ENCODE measurements at regions not wholly inside any gene's neighbourhood (a gene's known extent, or its start where the extent isn't known, plus 50 kb on each side); places are given as distances from the start of the nearest gene placed in this dataset.
A peak's percentile ranks its signal among the peaks of the same experiment; 100 is the strongest.

DNA sequence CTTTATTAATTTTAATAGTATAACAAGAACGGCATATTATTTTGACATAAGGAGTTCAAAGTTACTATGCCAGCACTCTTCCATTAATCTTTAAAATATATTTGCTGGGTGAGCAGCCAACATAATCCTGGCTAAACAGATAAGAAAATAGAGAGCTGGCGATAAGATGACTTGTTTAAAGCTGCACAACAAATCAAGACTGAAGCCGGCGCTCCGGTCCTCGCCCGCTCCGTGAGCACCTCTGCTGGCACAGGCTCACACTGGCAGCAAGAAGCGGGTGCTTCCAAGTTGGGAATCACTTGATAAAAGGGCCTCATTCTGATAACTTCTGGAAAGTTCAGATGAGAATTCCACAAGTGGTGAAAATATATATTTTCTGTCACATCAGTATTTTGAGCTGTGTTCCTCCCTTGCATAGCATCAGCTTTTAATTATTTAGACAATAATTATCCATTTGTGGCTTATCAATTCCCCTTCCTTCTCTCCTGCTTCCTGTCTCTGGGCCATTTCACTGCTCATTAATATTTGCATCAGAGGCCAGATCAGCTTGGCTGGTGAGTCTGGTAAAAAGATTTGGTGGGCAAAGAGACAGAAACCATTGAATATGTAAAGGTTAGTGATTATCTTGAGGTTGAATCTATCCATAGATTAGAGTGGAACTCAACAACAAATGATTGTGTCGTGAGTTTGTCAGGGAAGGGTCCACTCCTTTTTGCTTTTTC lies 205.3 kb downstream of the MZT1 start:
- DNase-seq = peak in 1 of 3 donors; percentile 24
- no peak overlapping the region for H3K4me3 ChIP-seq
- H3K36me3 ChIP-seq (ENCODE audit: low read depth) = no peaks in the 10 kb centered on the region
- H3K9me3 ChIP-seq = no peaks in the 10 kb centered on the region
- ATAC-seq = no peak
- H3K4me1 ChIP-seq (ENCODE audit: low read depth) = no peaks in the 10 kb centered on the region
- intact Hi-C loops (cut with DNase I, micrococcal nuclease) = no loop called here
- no peak for TF ChIP-seq CTCF (IDR thresholded peaks at IDR 0.05)

DNA sequence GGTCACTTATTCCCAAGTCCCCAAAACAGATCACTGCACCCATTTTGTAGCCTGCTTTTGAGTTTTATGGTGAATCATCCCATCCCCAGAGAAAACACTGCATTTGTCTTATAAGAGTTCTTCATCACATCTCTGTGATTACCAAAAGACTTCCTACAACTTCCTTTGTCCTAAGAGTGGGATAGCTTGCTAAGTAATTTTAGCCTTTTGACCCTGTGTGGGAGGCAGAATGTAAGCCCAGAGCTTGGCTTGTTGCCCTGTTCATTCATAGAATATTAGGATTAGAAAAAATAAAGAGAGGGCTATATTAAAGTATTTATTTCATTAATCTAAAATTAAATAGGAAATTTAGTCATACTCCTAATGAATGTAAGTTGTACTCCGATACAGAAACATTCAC lies 213.3 kb downstream of the MZT1 start:
- ATAC-seq = no peak
- Histone ChIP-seq H3K9me3 (no peaks in the 10 kb centered on the region), H3K4me3 (no peak overlapping the region), H3K4me1 (ENCODE audit: low read depth) (no peaks in the 10 kb centered on the region), H3K36me3 (ENCODE audit: low read depth) (no peaks in the 10 kb centered on the region)
- DNase-seq = no peak
- TF ChIP-seq CTCF (IDR thresholded peaks at IDR 0.05) = no peak
- intact Hi-C loops (cut with DNase I, micrococcal nuclease) = no loop called here

DNA sequence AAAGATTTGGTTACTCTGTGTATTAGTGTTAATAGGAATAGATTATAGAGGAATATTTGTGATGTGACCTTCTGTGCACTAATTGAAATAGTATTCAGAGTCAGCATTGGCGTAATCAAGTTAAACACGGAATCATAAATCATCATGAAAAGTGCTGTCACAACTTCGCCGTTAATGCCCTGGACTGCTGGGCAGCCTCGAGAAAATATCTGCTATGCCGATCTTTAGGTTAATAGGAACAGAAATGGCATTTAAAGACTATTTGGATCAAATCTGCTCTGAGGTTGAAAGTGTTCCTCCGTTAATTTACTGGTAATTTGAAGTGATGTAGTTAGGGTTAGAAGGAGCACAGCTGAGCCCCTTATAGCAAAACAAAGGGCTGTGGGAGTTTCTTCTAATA lies 219.0 kb downstream of the MZT1 start:
- Histone ChIP-seq H3K9me3 (no peaks in the 10 kb centered on the region), H3K4me1 (ENCODE audit: low read depth) (no peaks in the 10 kb centered on the region), H3K4me3 (no peak overlapping the region), H3K36me3 (ENCODE audit: low read depth) (no peaks in the 10 kb centered on the region)
- DNase-seq (no peak), ATAC-seq (no peak)
- intact Hi-C loops (cut with DNase I, micrococcal nuclease) = no loop called here
- TF ChIP-seq CTCF (IDR thresholded peaks at IDR 0.05) = no peak

DNA sequence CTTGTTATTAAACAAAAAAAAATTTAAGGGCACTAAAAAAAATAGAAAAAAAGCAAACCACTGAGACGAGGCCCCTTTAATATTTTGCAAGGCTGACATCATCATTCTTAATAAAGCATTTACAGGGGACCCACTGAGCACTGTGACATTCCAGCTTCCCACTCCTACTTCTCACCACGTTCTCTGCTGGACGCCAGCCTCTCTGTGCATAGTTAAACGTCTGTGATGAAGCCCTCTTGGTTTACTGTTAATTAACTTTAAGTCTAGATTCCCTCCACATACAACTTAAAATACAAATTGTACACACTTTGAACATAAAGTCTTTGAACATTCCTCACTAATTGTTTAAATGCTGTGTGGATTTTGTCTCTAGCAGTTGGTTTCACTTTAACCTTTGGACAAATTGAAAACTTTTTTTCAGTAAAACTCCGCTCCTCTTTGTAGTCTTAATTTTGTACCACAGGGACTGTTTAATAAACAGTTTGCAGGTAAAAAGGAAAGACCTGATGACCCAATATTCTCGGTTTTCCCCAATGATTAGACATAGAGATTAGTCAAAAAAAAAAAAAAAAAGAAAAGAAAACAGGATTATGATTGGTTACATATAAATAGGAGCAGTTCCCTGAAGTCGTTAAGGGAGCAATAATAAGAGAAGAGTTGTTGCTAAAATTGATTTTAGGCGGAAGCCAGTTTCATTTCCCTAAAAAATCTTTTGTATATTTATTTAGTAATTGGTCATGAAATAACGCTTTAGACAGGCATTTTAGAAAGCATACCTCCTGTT lies 219.8 kb downstream of the MZT1 start:
- ATAC-seq (no peak), DNase-seq (no peak)
- intact Hi-C loops (cut with DNase I, micrococcal nuclease) = no loop called here
- TF ChIP-seq CTCF (IDR thresholded peaks at IDR 0.05) = no peak
- Histone ChIP-seq H3K4me1 (ENCODE audit: low read depth) (no peaks in the 10 kb centered on the region), H3K9me3 (no peaks in the 10 kb centered on the region), H3K36me3 (ENCODE audit: low read depth) (no peaks in the 10 kb centered on the region), H3K4me3 (no peak overlapping the region)

DNA sequence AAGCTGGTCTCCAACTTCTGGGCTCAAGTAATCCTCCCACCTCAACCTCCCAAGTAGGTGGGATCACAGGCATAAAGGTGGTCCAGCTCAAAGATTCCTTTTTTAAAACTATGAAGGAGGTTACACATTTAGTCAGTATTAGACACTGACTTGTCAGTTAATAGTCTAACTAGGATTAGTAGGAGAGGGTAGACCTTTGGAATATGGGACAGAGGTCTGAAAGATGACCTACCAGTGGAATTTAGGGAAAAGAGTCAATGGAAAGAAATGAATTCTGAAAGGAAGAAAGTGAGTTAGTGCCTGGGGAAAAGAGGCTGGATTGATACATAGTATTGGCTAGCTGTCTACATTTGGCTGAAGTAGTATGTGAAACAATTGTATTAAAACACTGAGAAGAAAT lies 220.7 kb downstream of the MZT1 start:
- ATAC-seq = no peak
- no peaks in the 10 kb centered on the region for H3K36me3 ChIP-seq (ENCODE audit: low read depth)
- intact Hi-C loops (cut with DNase I, micrococcal nuclease) = no loop called here

More for the DNA sequence above, 220.7 kb downstream of the MZT1 start:
- no peaks in the 10 kb centered on the region for H3K4me1 ChIP-seq (ENCODE audit: low read depth)
- no peak overlapping the region for H3K4me3 ChIP-seq
- H3K9me3 ChIP-seq = no peaks in the 10 kb centered on the region
- no peak for TF ChIP-seq CTCF (IDR thresholded peaks at IDR 0.05)
- no peak for DNase-seq

All from mucosa of descending colon (tissue), 3 donors.